ENCODE measurements at regions not wholly inside any gene's neighbourhood (a gene's known extent, or its start where the extent isn't known, plus 50 kb on each side); places are given as distances from the start of the nearest gene placed in this dataset.

DNA sequence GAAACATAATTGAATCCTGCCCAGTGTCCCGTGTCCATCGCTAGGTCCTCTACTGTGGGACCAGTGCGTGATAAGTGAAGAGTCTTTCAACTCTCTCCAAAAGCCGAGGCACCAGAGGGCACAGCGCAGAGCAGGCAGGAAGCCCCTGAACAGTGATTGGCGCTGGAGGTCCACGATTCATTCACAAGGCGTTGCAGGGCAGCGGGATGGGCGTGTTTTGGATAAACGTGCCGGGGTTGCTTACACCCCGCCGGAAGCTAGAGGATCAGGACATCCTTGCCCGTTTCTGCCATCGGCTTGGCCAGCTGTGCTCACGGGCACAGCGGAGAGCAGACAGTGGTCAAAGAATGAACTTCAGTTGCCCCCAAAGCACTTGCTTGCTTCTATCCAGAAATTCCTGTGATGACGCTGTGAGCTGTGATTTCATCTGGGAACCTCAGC is 86.0 kb upstream of the PFKP start:
- no peak for DNase-seq (ENCODE audit: low spot score)

DNA sequence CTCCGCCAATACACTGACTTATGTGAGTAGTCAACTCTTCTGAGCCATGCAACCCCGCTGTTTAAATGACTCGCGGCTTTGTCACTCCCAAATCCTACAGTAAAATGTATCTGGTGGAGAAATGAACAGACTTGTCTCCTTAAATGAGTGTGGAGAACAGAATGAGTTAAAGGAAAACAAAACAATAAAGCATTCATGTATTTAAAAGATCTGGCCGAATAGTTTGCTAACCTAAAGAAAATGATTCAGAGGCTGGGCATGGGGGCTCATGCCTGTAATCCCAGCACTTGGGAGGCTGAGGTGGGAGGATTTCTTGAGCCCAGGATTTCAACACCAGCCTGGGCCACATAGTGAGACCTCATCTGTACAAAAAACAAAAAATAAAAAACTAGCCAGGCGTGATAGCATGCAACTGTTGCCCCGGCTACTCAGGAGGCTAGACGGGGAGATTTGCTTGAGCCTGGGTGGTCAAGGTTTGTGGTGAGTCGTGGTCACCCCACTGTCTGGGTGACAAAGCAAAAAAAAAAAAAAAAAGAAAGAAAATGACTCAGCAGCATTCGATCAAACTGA is 86.5 kb upstream of the PFKP start:
- DNase-seq (ENCODE audit: low spot score), result no peak

DNA sequence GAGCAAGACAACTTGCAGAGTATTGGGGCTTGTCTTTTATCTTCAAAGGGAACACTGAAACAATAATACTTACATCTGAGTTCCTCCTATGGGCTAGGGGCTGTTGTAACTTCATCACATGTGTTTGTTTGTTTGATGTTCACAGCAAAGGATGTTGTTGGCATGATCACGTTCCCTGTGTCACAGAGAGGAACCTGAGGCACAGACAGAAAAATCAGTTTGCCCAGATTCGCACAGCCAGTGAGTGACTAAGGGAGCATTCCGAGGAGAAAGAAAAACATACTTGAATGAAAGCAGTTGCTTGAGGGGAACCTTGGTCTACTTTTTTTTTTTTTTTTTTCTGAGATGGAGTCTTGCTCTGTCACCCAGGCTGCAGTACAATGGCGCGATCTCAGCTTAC is 87.2 kb upstream of the PFKP start:
- no peak for DNase-seq (ENCODE audit: low spot score)

DNA sequence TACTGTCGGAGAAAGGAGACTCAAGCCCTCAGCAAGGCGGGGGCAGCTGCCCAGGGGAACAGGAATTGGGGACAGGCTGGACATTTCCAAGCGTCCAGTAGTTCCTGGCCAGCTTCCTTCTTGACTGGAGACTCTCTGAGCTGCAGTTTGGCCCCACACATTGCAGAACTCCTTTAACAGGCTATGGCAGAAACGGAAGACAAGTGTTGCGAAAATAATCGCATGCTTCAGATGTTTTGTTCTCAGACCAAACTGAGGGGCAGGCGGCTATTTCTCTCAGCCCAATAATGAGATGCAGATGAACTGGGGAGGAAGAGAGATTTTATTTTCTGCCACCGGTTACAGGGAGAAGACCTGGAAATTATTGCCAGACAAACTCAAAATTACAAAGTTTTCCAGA is 88.0 kb upstream of the PFKP start:
- no peak for DNase-seq (ENCODE audit: low spot score)

DNA sequence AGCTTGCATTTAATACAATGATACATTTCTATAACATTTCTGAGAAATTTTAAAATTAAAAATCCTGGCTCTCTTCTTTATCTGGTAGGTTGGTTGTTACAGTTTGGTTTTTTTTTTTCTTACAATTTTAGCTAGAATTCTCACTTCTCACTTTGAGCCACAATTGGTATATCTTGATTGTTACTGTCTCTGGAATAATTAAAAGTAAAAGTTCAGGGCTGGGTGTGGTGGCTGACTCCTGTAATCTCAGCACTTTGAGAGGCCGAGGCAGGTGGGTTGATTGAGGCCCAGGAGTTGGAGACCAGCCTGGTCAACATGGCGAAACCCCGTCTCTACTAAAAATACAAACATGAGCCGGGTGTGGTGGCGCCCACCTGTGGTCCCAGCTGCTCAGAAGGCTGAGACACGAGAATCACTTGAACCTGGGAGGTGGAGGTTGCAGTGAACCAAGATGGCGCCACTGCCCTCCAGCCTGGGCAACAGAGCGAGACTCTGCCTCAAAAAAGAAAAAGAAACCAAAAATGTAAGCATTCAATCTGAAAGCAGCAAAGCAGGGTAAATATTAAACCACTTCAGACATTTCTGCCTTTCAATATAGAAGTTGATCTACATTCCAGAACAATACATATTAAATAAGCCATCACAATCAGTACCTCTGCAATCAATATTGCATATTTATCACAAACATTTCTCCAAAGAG is 88.6 kb upstream of the PFKP start:
- no peak for DNase-seq (ENCODE audit: low spot score)

DNA sequence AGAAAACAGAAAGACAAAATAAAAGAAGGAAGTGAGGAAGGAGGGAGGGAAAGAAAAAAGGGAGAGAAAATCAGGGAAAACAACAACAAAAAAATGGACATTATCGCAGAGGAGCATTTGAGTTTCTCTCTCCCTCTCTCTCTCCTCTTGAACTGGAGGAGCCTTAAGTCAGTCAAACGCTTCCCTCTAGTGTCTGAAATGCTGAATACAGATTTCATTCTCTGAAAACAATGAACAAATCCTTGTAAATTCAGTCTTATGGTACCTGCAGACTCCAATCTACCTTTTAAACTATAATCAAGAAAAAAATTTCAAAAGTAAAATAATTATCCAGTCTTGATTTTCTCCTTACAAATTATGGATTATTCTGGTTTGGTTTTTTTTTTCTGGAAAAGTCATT is 89.2 kb upstream of the PFKP start:
- no peak for DNase-seq (ENCODE audit: low spot score)

GRCh38 chr10:2974503-2975207 is 92.7 kb upstream of the PFKP start:
- no peak for DNase-seq (ENCODE audit: low spot score)

DNA sequence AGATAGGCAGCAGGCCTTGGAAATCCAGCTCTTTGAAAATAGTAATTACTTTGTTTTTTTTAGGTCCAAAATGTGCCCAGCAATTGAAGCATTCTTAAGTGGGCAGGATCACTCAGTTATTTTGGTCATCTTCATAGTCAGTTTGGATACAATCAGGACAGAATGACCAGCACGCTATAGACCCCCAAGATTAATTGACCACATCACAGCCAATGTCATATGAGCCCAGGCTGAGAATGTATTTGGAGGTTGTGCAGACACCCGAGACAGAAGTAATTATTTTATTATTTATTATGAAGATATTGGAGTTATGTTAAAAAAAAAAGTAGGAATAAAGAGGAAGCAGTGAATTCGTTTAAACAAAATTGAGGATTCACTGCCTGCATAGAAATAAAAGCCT is 93.3 kb upstream of the PFKP start:
- no peak for DNase-seq (ENCODE audit: low spot score)

DNA sequence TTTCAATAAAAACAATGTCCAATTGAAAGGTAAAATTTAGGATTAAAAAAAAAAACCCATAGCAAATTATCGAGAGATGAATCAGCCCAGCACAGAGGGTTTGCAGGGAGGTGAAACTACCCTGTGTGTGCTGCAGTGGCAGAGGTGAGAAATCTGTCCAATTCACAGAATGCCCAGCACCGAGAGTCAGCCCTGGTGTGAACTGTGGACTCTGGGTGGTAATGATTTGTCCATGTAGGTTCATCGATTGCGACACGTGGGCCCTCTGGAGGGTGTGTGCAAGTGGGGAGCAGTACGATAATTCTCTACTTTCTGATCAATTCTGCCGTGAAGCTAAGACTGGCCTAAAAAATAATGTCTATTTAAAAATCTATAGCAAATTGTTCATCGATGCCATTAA is 94.5 kb upstream of the PFKP start:
- no peak for DNase-seq (ENCODE audit: low spot score)

DNA sequence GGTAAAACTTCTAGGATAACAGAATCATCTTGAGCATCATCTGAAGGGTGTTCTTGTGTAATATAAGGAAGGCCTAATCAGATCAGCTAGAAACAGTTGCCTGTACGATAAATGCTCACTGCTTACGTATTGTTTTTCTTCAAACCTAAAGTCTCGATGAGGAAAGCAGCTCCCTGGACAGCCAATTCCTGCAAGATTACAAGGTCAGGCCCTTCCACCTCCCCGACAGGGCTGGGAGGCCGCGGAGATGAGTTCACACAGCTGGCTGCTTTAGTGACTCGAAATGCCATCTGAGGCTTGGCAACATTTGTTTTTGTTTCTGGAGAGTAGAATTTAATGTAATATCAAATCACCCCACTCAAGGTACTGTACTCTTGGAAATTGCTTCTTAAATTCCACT is 95.1 kb upstream of the PFKP start:
- DNase-seq (ENCODE audit: low spot score), result no peak

GRCh38 chr10:2970190-2970823 is 97.0 kb upstream of the PFKP start:
- DNase-seq (ENCODE audit: low spot score), result no peak

DNA sequence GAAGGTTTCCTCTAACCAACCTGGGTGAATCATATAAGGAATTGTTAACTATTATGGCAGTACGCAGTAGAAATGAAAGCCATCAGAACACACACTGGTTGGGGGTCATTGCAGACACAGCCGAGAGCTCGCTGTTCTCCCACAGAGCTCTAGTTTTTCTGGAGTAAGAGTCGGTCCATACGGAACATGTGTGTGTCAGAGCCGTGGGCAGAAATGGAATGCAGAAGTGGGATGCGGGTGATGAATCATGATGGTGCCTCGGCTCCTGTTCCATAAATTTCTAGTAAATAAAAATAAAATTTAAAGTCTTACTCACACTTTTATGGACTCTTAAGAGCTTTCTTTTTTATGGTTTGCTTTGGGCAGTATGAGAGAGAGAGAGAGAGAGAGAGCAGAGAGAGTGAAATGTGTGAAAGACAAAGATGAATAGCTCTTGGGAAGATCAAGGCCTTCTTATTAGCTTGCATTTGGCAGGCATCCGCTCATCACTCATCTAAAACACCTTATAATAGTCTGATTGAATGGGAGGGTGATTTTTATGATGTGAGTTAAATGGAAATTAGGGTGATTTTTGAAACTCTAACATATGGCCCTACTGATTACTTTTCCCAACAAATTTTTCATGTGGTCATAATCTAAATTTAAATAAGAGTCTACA is 98.8 kb upstream of the PFKP start:
- DNase-seq (ENCODE audit: low spot score), result no peak

- DNase-seq (ENCODE audit: low spot score), result no peak
Observed at GRCh38 chr10:2966134-2966533, 101.2 kb upstream of the PFKP start.

DNA sequence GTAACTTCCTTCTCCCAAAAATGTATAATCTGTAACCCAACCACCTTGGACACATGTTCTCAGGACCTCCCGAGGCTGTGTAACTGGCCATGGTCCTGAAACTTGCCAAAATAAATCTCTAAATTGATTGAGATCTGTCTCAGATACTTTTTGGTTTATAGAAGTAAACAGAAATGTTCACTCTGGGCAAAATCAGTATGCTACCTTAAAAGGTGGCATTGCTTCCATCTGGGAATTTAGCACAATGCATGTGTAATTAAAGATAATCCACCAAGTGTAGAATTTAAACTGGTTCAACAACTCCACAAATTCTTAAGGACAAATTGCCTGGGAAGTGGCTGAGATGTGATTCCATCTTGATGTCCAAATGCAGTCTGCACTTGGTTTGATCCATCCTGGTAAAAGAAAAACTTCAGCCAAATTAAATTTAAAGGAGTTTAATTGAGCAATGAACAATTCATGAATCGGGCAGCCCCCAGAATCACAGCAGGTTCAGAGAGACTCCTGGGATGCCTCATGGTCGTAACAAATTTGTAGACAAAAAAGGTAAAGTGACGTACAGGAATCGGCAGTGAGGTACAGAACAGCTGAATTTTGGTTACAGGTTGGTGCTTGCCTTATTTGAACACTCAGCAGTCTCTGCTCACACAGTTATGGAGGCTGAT is 102.6 kb upstream of the PFKP start:
- no peak for DNase-seq (ENCODE audit: low spot score)

- no peak for DNase-seq (ENCODE audit: low spot score)
Observed at GRCh38 chr10:2963889-2964631, 103.3 kb upstream of the PFKP start.

DNA sequence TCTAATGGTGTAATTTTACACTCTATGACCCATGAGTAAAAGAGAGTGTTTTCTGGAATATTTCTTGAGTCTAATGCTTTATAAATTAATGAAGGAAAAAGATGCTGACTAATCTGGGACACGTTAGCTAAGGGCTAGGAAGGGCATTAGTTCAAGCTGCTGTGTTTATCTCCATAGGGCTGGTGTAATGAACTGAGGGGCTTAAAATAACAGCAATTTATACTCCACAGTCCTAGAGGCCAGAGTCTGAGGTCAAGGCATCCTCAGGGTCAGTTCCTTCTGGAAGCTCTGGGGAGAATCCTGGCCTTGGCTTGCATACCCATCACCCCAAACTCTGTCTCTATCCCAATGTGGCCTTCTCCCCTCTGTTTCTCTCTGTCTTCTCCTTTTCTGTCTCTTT is 105.2 kb upstream of the PFKP start:
- no peak for DNase-seq (ENCODE audit: low spot score)

DNA sequence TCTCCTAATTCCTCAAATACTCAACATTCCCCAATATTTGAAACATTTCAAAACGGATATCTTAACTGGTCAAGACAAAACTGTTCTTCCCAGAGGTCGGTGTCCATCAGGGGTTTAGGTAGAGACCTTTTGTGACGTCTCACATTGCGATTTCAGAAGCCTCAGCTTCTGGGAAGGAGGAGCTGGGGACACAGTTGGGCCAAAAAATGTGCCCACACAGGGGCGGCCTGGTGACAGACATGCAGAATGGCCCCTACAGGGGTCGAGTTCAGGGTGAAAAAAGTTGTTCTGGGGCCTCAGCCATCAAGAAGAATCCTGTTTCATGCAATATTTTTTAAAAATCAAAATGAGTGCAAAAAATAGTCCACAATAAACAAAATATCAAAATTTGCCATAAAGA is 108.7 kb upstream of the PFKP start:
- no peak for DNase-seq (ENCODE audit: low spot score)

- DNase-seq (ENCODE audit: low spot score), result no peak
Observed at GRCh38 chr10:2957785-2958184, 109.6 kb upstream of the PFKP start.

GRCh38 chr10:2955064-2955463 is 112.3 kb upstream of the PFKP start:
- DNase-seq (ENCODE audit: low spot score), result no peak

GRCh38 chr10:2953495-2953894 is 113.9 kb upstream of the PFKP start:
- DNase-seq (ENCODE audit: low spot score), result no peak

DNA sequence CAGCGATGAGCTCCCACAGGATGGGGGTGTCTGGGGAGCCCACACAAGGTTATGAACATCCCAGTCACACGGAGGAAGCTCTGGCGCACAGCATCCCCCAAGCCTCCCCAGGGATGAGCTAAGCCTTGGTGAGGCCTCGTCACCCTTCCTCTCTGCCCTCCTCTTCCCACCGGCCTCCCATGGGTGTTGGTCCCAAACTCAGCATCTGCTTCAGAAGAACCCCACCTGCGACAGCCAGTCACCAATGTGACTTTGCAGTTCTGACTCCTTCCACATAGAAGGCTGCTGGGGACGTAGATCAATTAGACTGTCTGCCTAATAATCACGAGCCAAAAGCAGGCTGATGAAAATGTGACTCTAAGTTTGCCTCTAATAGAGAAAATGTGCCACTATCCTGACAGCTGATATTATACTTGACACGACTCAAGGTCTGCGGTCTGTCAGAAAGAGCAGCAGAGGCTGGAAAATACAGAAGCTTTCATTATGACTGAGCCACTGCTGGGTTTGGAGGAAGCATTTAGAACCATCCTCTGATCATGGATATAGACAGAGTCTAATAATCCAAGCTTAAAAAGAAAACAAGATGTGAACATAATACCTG is 116.0 kb upstream of the PFKP start:
- DNase-seq (ENCODE audit: low spot score), result no peak

Measured in hematopoietic multipotent progenitor cell treated with erythropoietin and hydrocortisone succinate and interleukin-3 and kit ligand, for 17 days (in vitro differentiated cells).